Stimulated activated naive CD4-positive, alpha-beta T cell treated with Interleukin-2 at 50 U/mL for 16 hours (primary cell): ENCODE measurements at regions not wholly inside any gene's neighbourhood (a gene's known extent, or its start where the extent isn't known, plus 50 kb on each side); places are given as distances from the start of the nearest gene placed in this dataset.
"Not testable (repeated sequence)": the region's sequence is repeated elsewhere in the genome, so short reads cannot be mapped to it uniquely, and the experiment has no call there.

Source experiments
- DNase-seq: peaks from one replicate; lab custom pipeline; 2025; lab: John Stamatoyannopoulos, UW

DNA sequence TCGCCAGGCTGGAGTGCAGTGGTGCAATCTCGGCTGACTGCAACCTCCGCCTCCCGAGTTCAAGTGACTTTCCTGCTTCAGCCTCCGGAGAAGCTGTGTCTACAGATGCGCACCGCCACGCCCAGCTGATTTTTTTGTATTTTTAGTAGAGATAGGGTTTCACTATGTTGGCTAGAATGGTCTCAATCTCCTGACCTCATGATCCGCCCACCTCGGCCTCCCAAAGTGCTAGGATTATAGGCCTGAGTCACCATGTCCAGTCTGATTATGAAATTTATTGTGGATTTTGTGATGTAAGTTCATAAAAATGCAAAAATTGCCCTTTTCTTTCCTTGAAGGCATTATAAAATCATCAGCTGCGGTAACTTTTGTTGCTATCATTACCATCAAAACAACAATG, 1688.3 kb upstream of the ADGRL3 start:
- not testable (repeated sequence) for DNase-seq

DNA sequence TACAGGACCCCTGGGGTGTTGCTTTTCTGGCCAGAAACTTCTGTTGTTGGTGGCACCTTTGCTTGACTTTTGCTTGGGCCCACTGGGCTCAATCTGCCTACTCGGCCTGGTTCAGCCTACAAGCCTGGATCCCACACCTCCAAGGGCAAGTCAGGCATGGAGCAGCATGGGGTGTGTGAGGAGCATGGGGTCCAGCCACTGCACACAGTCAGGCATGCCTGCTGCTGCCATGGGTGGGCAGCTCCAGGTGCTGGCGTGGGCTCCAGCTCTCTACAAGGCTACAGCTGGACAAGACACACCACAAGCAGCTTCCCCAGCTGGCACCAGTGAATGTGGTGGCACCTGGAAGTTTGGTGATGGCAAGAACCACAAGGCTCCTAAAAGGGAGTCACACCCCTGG, 1683.1 kb upstream of the ADGRL3 start:
- DNase-seq: no peak

GRCh38 chr4:59518005-59518823, 1681.9 kb upstream of the ADGRL3 start:
- DNase-seq: no peak

DNA sequence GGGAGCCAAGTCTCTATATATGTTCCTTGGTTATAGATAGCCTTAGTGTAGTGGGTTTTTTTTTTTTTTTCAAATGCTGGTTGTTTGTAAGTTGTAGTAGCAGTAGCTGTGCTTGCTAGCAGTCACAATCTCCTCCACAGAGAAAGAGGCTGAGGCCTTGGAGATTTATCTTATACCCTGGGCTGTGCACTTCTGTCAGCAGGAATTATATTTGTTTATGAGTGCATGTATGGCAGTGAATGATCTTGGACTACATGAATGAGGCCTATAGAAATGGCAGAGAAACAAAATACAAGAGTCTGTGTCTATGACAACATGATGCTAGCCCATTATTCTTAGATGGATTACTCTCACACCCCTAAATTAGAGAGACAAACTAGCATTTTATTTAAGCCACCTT, 1674.2 kb upstream of the ADGRL3 start:
- DNase-seq: no peak

DNA sequence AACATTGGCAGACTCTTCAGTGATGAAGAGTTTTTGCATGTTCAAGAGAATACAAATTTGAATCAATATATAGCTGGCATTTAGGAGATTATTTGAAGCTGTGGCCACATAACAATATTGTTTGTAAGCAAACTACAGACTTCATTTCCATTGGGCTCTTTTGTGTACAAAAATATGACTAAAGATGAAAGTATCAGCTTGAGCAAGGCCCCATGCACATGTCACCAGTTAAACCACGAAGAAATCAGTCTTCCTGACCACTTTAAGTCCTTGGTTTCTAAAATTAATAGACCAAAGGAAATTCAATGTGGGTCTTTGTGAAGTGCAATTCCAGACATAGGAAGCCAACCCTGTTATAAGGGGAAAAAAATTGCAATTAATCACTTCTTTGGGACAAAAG, 1664.6 kb upstream of the ADGRL3 start:
- DNase-seq: no peak

GRCh38 chr4:59536428-59536827, 1663.7 kb upstream of the ADGRL3 start:
- DNase-seq: no peak

DNA sequence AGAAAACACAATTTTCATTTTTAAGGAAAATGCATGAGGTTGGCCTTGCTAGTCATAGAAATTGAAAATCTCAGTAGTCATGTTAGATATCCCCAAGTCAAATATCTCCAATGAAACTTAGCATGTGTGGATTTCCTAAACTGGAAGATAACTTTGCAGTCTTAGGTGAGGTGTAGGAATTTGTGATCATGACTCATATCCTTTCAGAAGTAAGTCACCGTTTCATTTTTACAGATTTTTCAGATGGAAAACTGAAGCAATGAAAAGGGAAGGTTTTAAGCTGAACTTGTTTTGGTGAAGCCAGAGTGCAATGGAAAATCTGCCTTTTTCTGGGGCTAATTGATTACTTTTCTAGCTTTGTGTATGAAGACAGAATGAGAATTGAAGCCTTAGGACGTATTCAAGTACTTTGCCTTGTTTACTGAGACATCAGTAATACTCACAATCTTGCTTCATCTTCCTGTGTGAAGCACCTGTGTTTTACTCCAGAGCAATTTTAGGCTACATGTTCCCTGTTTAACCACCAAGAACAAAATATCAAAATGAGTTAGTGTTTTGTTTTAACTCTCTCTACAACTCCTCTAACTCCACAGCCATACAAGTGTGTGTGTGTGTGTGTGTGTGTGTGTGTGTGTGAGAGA, 1662.8 kb upstream of the ADGRL3 start:
- DNase-seq: no peak

DNA sequence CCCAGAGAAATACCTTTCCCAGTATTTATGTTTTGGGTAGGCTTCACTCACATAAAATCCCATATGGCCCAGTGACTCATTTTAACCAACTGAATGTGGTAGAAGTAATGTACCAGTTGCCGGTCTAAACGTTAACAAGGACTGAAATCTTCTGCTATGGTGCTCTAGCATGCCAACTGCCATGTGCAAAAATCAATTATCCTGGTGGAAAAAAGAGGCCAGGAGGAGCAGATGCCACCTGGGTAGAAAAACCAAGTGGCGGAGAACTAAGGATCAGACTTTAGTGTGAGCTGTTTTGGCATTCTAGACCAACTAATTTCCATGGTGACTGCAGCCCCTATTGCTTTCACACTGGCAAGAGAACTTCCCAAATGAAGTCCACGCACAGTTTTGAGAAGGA, 1660.7 kb upstream of the ADGRL3 start:
- DNase-seq: no peak

GRCh38 chr4:59540311-59540710, 1659.8 kb upstream of the ADGRL3 start:
- no peak for DNase-seq

GRCh38 chr4:59553063-59553720, 1646.9 kb upstream of the ADGRL3 start:
- DNase-seq: no peak

DNA sequence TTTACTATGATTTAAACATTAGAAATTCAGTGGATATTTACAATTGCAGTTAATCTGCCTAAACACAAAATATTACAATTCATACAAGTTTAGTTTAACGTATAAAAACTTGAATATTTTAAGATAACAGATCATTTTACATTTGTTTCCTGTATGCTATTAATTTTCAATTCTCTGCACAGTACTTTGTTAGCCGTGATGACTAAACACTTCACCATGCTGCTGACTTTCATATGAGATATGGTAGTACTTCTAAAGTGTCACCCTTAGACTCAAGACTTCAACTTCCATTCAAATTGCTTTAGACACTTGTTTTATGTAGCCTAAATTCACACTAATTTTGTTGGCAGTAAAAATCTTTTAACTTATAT, 1646.4 kb upstream of the ADGRL3 start:
- no peak for DNase-seq

DNA sequence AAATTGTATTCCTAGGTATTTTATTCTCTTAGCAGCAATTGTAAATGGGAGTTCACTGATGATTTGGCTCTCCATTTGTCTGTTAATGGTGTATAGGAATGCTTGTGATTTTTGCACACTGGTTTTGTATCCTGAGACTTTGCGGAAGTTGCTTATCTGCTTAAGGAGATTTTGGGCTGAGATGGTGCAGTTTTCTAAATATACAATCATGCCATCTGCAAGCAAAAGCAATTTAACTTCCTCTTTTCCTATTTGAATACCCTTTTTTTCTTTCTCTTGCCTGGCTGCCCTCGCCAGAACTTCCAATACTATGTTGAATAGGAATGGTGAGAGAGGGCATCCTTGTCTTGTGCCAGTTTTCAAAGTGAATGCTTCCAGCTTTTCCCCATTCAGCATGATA, 1643.9 kb upstream of the ADGRL3 start:
- not testable (repeated sequence) for DNase-seq

GRCh38 chr4:59560141-59560648, 1639.9 kb upstream of the ADGRL3 start:
- not testable (repeated sequence) for DNase-seq

GRCh38 chr4:59565836-59566235, 1634.3 kb upstream of the ADGRL3 start:
- DNase-seq: no peak

DNA sequence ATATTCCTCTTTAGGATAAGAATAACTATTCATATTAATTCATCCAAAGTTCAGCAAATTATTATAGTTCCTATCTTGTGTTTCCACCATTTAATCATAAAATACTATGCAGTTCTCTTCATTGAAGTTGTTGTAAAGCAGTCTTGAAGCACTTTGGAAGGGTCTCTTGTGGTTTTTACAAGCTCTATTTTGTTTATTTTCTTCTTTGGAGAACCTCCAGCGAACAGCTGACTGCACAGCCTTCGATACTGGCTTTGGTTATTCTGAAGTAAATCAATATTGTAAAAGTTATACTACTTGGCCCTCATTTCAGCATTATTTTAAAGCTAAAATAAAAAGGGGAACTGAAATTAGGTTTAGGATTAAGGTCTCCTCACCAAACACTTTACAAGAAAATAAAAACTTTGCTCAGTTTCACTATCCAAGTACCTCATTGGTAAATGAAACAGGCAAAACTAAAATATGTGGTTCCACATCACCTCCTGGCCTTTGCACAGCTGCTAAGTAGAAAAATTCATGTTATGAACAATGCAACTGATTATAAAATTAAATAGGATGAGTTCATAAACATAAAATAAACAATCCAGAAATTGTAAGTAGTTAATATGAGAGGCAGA, 1629.2 kb upstream of the ADGRL3 start:
- DNase-seq: no peak

DNA sequence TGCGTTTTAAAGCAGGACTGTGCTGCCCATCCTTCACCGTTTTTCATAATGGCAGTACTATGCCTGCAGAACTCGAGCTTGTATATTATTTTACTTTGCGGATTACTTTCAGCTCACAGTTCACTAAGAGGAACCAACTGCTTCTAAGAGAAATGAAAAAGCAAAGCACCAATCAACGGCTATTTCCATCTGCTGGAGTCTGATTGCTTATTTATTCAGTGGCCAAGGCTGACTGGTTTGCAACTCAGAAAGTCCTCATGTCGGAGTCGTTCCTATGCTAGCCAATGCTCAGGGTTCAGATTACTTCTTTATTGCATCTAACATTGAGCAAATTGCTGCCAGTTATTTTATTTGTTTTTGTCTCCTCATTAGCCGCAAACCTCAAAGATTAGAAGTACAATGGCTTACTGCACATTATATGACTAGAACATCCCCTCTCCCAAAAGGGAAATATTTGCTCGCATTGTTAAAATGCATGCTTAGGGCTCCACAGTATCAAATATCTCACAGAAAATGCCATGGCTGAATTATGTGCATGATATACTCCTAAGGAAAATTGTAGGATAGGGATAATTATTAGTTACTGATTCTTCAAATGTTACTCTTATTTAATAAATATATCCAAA, 1628.2 kb upstream of the ADGRL3 start:
- DNase-seq: no peak

DNA sequence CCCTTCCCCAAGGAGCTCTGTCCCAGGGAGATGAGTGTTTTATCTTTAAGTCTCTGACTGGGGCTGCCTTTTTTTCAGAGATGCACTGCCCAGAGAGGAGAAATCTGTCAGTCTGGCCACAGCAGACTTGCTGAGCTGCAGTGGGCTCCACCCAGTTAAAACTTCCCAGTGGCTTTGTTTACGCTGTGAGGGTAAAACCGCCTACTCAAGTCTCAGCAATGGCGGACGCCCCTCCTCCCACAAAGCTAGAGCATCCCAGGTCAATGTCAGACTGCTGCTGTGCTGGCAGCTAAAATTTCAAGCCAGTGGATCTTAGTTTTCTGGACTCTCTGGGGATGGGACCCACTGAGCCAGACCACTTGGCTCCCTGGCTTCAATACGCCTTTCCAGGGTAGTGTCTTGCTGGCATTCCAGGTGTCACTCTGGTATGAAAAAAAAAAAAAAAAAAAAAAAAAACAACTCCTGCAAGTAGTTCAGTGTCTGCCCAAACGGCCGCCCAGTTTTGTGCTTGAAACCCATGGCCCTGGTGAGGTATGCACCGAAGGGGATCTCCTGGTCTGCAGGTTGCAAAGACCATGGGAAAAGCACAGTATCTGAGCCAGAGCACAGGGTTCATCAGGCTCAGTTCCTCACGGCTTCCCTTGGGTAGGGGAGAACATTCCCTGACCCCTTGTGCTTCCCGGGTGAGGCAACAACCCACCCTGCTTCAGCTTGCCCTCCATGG, 1616.1 kb upstream of the ADGRL3 start:
- DNase-seq: no peak

DNA sequence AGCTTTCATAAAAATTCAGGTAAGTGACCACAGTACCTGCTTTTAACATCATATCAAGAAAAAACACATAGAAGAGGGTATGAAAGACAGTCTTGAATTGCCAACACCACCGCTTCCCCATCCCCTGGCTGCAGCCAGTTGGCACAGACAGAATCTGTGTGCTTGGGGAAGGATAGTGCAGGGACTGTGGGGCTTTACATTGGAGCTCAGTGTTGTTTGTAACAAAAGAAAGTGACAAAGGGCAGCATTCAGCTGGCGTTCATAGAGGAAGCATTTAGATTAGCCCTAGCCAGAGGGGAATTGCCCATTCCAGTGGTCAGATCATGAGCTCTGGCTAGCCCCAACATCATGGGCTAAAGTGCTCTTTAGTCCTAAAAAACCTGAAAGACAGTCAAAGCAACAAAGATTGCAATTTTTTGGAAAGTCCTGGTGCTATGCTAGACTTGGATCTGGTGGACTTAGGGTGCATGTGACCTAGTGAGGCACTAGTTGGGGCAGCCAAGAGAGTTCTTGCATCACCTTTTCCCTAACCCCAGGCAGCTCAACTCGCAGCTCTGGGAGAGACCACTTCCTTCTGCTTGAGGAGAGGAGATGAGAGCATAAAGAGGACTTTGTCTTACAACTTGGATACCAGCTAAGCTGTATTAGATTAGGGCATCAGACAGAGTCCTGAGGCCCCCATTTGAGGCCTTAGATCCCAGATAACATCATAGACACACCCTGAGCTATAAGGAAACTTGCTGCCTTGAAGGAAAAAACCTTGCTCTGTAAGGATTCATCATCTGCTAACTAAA, 1602.4 kb upstream of the ADGRL3 start:
- no peak for DNase-seq

DNA sequence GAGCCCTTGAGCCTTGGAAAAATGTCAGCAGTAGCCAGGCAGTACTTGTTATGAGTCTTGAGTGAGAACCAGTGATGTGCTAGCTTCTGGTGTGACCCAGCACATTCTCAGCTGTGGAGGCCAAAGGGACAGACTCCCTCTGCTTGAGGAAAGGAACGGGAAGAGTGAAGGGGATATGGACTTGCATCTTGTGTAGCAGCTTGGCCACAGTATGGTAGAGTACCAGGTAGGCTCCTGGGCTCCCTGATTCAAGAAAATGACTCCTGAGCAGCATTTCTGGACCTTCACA, 1601.9 kb upstream of the ADGRL3 start:
- DNase-seq: no peak

- no peak for DNase-seq
Observed at GRCh38 chr4:59608466-59608865, 1591.7 kb upstream of the ADGRL3 start.

- no peak for DNase-seq
Observed at GRCh38 chr4:59612235-59612634, 1587.9 kb upstream of the ADGRL3 start.
